GM21526 (cell line): ENCODE measurements at regions not wholly inside any gene's neighbourhood (a gene's known extent, or its start where the extent isn't known, plus 50 kb on each side); places are given as distances from the start of the nearest gene placed in this dataset.

Source experiments
- ATAC-seq: cut with Tn5 transposase; IDR thresholded peaks from one replicate; pipeline ENCODE4 v1.9.1; 2021; ENCODE audit warnings: moderate library complexity; ENCODE audit not compliant: unreplicated experiment, low FRiP score

- ATAC-seq: no peak
These were observed 51.0 kb upstream of the NAP1L1 start for GRCh38 chr12:76135456-76135855.
